GM19099 (cell line): ENCODE measurements at regions not wholly inside any gene's neighbourhood (a gene's known extent, or its start where the extent isn't known, plus 50 kb on each side); places are given as distances from the start of the nearest gene placed in this dataset.

Experiments
- POLR2A ChIP-seq: IDR thresholded peaks from 3 replicates; pipeline ENCODE4 v1.6.1; 2011; ENCODE audit warnings: low read depth; ENCODE audit not compliant: insufficient read length; ENCODE audit errors: extremely low read depth

- TF ChIP-seq POLR2A = no peak
These were observed 805.4 kb upstream of the ZNF608 start for GRCh38 chr5:125551797-125552196.

GRCh38 chr5:125552486-125552885, 806.0 kb upstream of the ZNF608 start:
- no peak for TF ChIP-seq POLR2A

- TF ChIP-seq POLR2A = no peak
These were observed 807.9 kb upstream of the ZNF608 start for GRCh38 chr5:125554355-125554754.

GRCh38 chr5:125555591-125555990, 809.2 kb upstream of the ZNF608 start:
- TF ChIP-seq POLR2A = no peak

GRCh38 chr5:125558016-125558415, 811.6 kb upstream of the ZNF608 start:
- TF ChIP-seq POLR2A = no peak

GRCh38 chr5:125558466-125558865, 812.0 kb upstream of the ZNF608 start:
- TF ChIP-seq POLR2A = no peak

GRCh38 chr5:125559296-125559695, 812.9 kb upstream of the ZNF608 start:
- TF ChIP-seq POLR2A = no peak

GRCh38 chr5:125560476-125561225, 814.2 kb upstream of the ZNF608 start:
- no peak for TF ChIP-seq POLR2A

GRCh38 chr5:125564317-125564975, 818.0 kb upstream of the ZNF608 start:
- no peak for TF ChIP-seq POLR2A

- no peak for TF ChIP-seq POLR2A
These were observed 828.1 kb upstream of the ZNF608 start for GRCh38 chr5:125574491-125575044.

- no peak for TF ChIP-seq POLR2A
These were observed 828.9 kb upstream of the ZNF608 start for GRCh38 chr5:125575171-125575890.

- TF ChIP-seq POLR2A = no peak
These were observed 829.6 kb upstream of the ZNF608 start for GRCh38 chr5:125575891-125576505.

GRCh38 chr5:125576822-125577221, 830.4 kb upstream of the ZNF608 start:
- no peak for TF ChIP-seq POLR2A

- TF ChIP-seq POLR2A = no peak
These were observed 832.1 kb upstream of the ZNF608 start for GRCh38 chr5:125578551-125578950.

GRCh38 chr5:125579182-125579581, 832.7 kb upstream of the ZNF608 start:
- no peak for TF ChIP-seq POLR2A
